Islet precursor cell (in vitro differentiated cells): ENCODE measurements at regions not wholly inside any gene's neighbourhood (a gene's known extent, or its start where the extent isn't known, plus 50 kb on each side); places are given as distances from the start of the nearest gene placed in this dataset.
"Not testable (repeated sequence)": the region's sequence is repeated elsewhere in the genome, so short reads cannot be mapped to it uniquely, and the experiment has no call there.

Experiments
- DNase-seq: peaks from one replicate; pipeline ENCODE4 v3.0.0-alpha.2; 2018

- DNase-seq: no peak
These were observed 52.5 kb upstream of the WDFY3 start for GRCh38 chr4:85018983-85019382.

- no peak for DNase-seq
These were observed 52.9 kb upstream of the WDFY3 start for GRCh38 chr4:85019411-85019810.

- no peak for DNase-seq
These were observed 58.2 kb upstream of the WDFY3 start for GRCh38 chr4:85024671-85025070.

- DNase-seq: no peak
These were observed 62.4 kb upstream of the WDFY3 start for GRCh38 chr4:85028910-85029309.

GRCh38 chr4:85029453-85029852 is 63.0 kb upstream of the WDFY3 start:
- DNase-seq: no peak

GRCh38 chr4:85030156-85030555 is 63.7 kb upstream of the WDFY3 start:
- no peak for DNase-seq

- DNase-seq: not testable (repeated sequence)
These were observed 67.3 kb upstream of the WDFY3 start for GRCh38 chr4:85033838-85034237.

GRCh38 chr4:85039526-85039925 is 73.0 kb upstream of the WDFY3 start:
- DNase-seq: no peak

GRCh38 chr4:85043812-85044496 is 77.5 kb upstream of the WDFY3 start:
- not testable (repeated sequence) for DNase-seq

GRCh38 chr4:85050736-85051135 is 84.2 kb upstream of the WDFY3 start:
- DNase-seq: no peak

- DNase-seq: no peak
These were observed 85.0 kb upstream of the WDFY3 start for GRCh38 chr4:85051526-85051925.

- not testable (repeated sequence) for DNase-seq
These were observed 88.4 kb upstream of the WDFY3 start for GRCh38 chr4:85054925-85055324.

GRCh38 chr4:85058551-85058950 is 92.1 kb upstream of the WDFY3 start:
- DNase-seq: no peak

GRCh38 chr4:85061974-85062373 is 95.5 kb upstream of the WDFY3 start:
- DNase-seq: no peak

GRCh38 chr4:85062466-85062865 is 96.0 kb upstream of the WDFY3 start:
- no peak for DNase-seq

GRCh38 chr4:85067342-85067741 is 100.9 kb upstream of the WDFY3 start:
- DNase-seq: no peak

- no peak for DNase-seq
These were observed 111.5 kb upstream of the WDFY3 start for GRCh38 chr4:85078016-85078415.

GRCh38 chr4:85081196-85081595 is 114.7 kb upstream of the WDFY3 start:
- DNase-seq: no peak

- no peak for DNase-seq
These were observed 118.0 kb upstream of the WDFY3 start for GRCh38 chr4:85084371-85085094.

GRCh38 chr4:85086721-85087120 is 120.2 kb upstream of the WDFY3 start:
- no peak for DNase-seq

- DNase-seq: no peak
These were observed 126.0 kb upstream of the WDFY3 start for GRCh38 chr4:85092536-85092935.

GRCh38 chr4:85092943-85093342 is 126.5 kb upstream of the WDFY3 start:
- no peak for DNase-seq

GRCh38 chr4:85094735-85095134 is 128.2 kb upstream of the WDFY3 start:
- no peak for DNase-seq

- DNase-seq: no peak
These were observed 136.1 kb upstream of the WDFY3 start for GRCh38 chr4:85102606-85103005.

- DNase-seq: no peak
These were observed 139.7 kb upstream of the WDFY3 start for GRCh38 chr4:85106166-85106565.
